GM23338 (cell line): ENCODE measurements at regions not wholly inside any gene's neighbourhood (a gene's known extent, or its start where the extent isn't known, plus 50 kb on each side); places are given as distances from the start of the nearest gene placed in this dataset.

Source experiments
- ATAC-seq: fragments of 200-7000 bp; cut with Tn5 transposase; 3 replicates; pipeline ENCODE4 v1.9.1; 2020
- DNase-seq: peaks from one replicate; pipeline ENCODE4 v3.0.0-alpha.2; 2015; ENCODE audit warnings: low spot score
- H2AFZ ChIP-seq: fragments of 200-600 bp; sonication (generic); 2 replicates; pipeline ENCODE4 v1.8.0; 2016; ENCODE audit warnings: antibody characterized with exemption, mild to moderate bottlenecking, moderate library complexity
- H3F3A ChIP-seq: fragments of 200-600 bp; sonication (generic); replicated peaks from 2 replicates; pipeline ENCODE4 v1.8.0; 2017; ENCODE audit warnings: antibody characterized with exemption, mixed run types, low read depth
- H3K27ac ChIP-seq: fragments of 200-600 bp; sonication (generic); 2 replicates; pipeline ENCODE4 v1.6.1; 2016; ENCODE audit warnings: low read depth
- H3K27me3 ChIP-seq: fragments of 200-600 bp; sonication (generic); 2 replicates; pipeline ENCODE4 v1.8.0; 2016; ENCODE audit warnings: mild to moderate bottlenecking, mixed run types, moderate library complexity; ENCODE audit not compliant: insufficient read depth
- H3K36me3 ChIP-seq: fragments of 200-600 bp; sonication (generic); 2 replicates; pipeline ENCODE4 v1.8.0; 2016; ENCODE audit warnings: mild to moderate bottlenecking; ENCODE audit not compliant: insufficient read depth
- H3K4me1 ChIP-seq: fragments of 200-600 bp; sonication (generic); 2 replicates; pipeline ENCODE4 v1.8.0; 2016; ENCODE audit warnings: mild to moderate bottlenecking, moderate library complexity; ENCODE audit not compliant: insufficient read depth
- H3K4me2 ChIP-seq: fragments of 200-600 bp; sonication (generic); 2 replicates; pipeline ENCODE4 v1.7.1; 2017; ENCODE audit warnings: mixed run types
- H3K4me3 ChIP-seq: fragments of 200-600 bp; sonication (generic); 2 replicates; pipeline ENCODE4 v1.6.1; 2016; ENCODE audit warnings: mixed run types
- H3K79me2 ChIP-seq: fragments of 200-600 bp; sonication (generic); replicated peaks from 2 replicates; pipeline ENCODE4 v1.8.0; 2017; ENCODE audit warnings: mild to moderate bottlenecking; ENCODE audit not compliant: insufficient read depth
- H3K9me2 ChIP-seq: fragments of 200-600 bp; sonication (generic); 2 replicates; pipeline ENCODE4 v1.8.0; 2017; ENCODE audit not compliant: insufficient read depth
- H4K20me1 ChIP-seq: fragments of 200-600 bp; sonication (generic); replicated peaks from 2 replicates; pipeline ENCODE4 v1.8.0; 2017; ENCODE audit warnings: mild to moderate bottlenecking; ENCODE audit not compliant: insufficient read depth
- H3K27ac Mint-ChIP-seq: 2 replicates; pipeline ENCODE4 v1.8.0; 2020; ENCODE audit warnings: inconsistent platforms, mild to moderate bottlenecking, moderate library complexity, mixed read lengths
- H3K27me3 Mint-ChIP-seq: 3 replicates; pipeline ENCODE4 v1.8.0; 2022; ENCODE audit warnings: low read depth, mild to moderate bottlenecking, moderate library complexity, mixed read lengths, inconsistent platforms; ENCODE audit not compliant: insufficient read depth, poor library complexity
- H3K36me3 Mint-ChIP-seq: 3 replicates; pipeline ENCODE4 v1.8.0; 2021; ENCODE audit warnings: low read depth, mild to moderate bottlenecking, inconsistent platforms, moderate library complexity, mixed read lengths
- H3K4me1 Mint-ChIP-seq: 3 replicates; pipeline ENCODE4 v1.8.0; 2020; ENCODE audit warnings: mild to moderate bottlenecking, inconsistent platforms, mixed read lengths
- H3K4me3 Mint-ChIP-seq: 3 replicates; pipeline ENCODE4 v1.8.0; 2021; ENCODE audit warnings: moderate library complexity, mild to moderate bottlenecking, inconsistent platforms, mixed read lengths
- H3K9me3 Mint-ChIP-seq: 3 replicates; pipeline ENCODE4 v1.8.0; 2020; ENCODE audit warnings: moderate library complexity, mild to moderate bottlenecking, inconsistent platforms, mixed read lengths
- CREB1 ChIP-seq: fragments of 250-450 bp; sonication (Bioruptor Pico); IDR thresholded peaks from 2 replicates; pipeline ENCODE4 v1.5.0; 2020; ENCODE audit warnings: low read depth, mild to moderate bottlenecking, moderate library complexity
- EZH2phosphoT487 ChIP-seq: fragments of 200-600 bp; sonication (generic); IDR thresholded peaks from one replicate; pipeline ENCODE4 v1.8.1; 2018; ENCODE audit warnings: antibody characterized with exemption; ENCODE audit not compliant: unreplicated experiment
- POLR2AphosphoS5 ChIP-seq: IDR thresholded peaks from 2 replicates; pipeline ENCODE4 v1.6.1; 2016; ENCODE audit warnings: antibody characterized with exemption, low read depth
- STAT1 ChIP-seq: IDR thresholded peaks from one replicate; pipeline ENCODE4 v1.6.1; 2016; ENCODE audit warnings: antibody characterized with exemption; ENCODE audit not compliant: unreplicated experiment
- ZNF114 ChIP-seq: fragments of 250-450 bp; sonication (Bioruptor Pico); IDR thresholded peaks from 2 replicates; pipeline ENCODE4 v1.5.0; 2020; ENCODE audit warnings: mild to moderate bottlenecking, moderate library complexity
- ZNF331 ChIP-seq: fragments of 250-450 bp; sonication (Bioruptor Pico); IDR thresholded peaks from 2 replicates; pipeline ENCODE4 v1.5.0; 2020; ENCODE audit warnings: low read depth, mild to moderate bottlenecking, moderate library complexity
- TF ChIP-seq, protein P1 (sequence below): fragments of 250-450 bp; sonication (Bioruptor Pico); IDR thresholded peaks from 2 replicates; pipeline ENCODE4 v1.5.0; 2020; ENCODE audit warnings: mild to moderate bottlenecking, moderate library complexity
- TF ChIP-seq, protein P2 (sequence below): IDR thresholded peaks from one replicate; pipeline ENCODE4 v1.6.1; 2018; ENCODE audit warnings: antibody characterized with exemption; ENCODE audit not compliant: unreplicated experiment
- TF ChIP-seq, protein P3 (sequence below): IDR thresholded peaks from 2 replicates; pipeline ENCODE4 v1.6.1; 2016; ENCODE audit warnings: antibody characterized with exemption

DNA sequence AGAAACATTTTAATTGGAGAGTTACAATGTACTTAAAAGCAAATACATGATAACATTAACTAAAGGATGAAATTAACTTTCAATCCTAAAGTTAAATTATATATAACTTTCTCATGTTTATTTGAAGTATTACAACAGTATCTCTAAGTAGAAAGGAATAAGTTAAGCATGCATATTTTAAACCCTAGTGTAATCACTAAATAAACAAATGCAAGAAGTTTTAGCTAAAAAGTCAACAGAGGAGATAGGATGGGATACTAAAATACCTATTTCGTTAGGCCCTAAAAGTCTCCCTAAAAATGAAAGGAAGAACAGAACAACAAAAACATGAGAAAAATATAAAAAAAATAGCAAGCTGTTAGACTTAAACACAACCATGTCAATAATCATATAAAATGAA lies 361.3 kb upstream of the THBS1 start:
- ATAC-seq (no peak), DNase-seq (no peak)
- Mint-ChIP-seq H3K4me3 (no peak overlapping the region), H3K36me3 (no peaks in the 10 kb centered on the region), H3K27ac (no peak overlapping the region), H3K4me1 (peaks cover 6% of the 10 kb centered on the region; the same call in 2 of the 3 replicates), H3K9me3 (no peaks in the 10 kb centered on the region; the same call in 1 of the 3 replicates), H3K27me3 (peaks cover under 1% of the 10 kb centered on the region)
- TF ChIP-seq STAT1: no peak
- TF ChIP-seq ZNF114: no peak
- TF ChIP-seq, protein P1, sequence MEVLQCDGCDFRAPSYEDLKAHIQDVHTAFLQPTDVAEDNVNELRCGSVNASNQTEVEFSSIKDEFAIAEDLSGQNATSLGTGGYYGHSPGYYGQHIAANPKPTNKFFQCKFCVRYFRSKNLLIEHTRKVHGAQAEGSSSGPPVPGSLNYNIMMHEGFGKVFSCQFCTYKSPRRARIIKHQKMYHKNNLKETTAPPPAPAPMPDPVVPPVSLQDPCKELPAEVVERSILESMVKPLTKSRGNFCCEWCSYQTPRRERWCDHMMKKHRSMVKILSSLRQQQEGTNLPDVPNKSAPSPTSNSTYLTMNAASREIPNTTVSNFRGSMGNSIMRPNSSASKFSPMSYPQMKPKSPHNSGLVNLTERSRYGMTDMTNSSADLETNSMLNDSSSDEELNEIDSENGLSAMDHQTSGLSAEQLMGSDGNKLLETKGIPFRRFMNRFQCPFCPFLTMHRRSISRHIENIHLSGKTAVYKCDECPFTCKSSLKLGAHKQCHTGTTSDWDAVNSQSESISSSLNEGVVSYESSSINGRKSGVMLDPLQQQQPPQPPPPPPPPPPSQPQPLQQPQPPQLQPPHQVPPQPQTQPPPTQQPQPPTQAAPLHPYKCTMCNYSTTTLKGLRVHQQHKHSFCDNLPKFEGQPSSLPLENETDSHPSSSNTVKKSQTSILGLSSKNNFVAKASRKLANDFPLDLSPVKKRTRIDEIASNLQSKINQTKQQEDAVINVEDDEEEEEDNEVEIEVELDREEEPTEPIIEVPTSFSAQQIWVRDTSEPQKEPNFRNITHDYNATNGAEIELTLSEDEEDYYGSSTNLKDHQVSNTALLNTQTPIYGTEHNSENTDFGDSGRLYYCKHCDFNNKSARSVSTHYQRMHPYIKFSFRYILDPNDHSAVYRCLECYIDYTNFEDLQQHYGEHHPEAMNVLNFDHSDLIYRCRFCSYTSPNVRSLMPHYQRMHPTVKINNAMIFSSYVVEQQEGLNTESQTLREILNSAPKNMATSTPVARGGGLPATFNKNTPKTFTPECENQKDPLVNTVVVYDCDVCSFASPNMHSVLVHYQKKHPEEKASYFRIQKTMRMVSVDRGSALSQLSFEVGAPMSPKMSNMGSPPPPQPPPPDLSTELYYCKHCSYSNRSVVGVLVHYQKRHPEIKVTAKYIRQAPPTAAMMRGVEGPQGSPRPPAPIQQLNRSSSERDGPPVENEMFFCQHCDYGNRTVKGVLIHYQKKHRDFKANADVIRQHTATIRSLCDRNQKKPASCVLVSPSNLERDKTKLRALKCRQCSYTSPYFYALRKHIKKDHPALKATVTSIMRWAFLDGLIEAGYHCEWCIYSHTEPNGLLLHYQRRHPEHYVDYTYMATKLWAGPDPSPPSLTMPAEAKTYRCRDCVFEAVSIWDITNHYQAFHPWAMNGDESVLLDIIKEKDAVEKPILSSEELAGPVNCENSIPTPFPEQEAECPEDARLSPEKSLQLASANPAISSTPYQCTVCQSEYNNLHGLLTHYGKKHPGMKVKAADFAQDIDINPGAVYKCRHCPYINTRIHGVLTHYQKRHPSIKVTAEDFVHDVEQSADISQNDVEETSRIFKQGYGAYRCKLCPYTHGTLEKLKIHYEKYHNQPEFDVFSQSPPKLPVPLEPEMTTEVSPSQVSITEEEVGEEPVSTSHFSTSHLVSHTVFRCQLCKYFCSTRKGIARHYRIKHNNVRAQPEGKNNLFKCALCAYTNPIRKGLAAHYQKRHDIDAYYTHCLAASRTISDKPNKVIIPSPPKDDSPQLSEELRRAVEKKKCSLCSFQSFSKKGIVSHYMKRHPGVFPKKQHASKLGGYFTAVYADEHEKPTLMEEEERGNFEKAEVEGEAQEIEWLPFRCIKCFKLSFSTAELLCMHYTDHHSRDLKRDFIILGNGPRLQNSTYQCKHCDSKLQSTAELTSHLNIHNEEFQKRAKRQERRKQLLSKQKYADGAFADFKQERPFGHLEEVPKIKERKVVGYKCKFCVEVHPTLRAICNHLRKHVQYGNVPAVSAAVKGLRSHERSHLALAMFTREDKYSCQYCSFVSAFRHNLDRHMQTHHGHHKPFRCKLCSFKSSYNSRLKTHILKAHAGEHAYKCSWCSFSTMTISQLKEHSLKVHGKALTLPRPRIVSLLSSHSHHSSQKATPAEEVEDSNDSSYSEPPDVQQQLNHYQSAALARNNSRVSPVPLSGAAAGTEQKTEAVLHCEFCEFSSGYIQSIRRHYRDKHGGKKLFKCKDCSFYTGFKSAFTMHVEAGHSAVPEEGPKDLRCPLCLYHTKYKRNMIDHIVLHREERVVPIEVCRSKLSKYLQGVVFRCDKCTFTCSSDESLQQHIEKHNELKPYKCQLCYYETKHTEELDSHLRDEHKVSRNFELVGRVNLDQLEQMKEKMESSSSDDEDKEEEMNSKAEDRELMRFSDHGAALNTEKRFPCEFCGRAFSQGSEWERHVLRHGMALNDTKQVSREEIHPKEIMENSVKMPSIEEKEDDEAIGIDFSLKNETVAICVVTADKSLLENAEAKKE (CRISPR knock-in tag): no peak
- no peak for TF ChIP-seq CREB1 (CRISPR knock-in tag)
- no peak for TF ChIP-seq EZH2phosphoT487
- TF ChIP-seq, protein P2, sequence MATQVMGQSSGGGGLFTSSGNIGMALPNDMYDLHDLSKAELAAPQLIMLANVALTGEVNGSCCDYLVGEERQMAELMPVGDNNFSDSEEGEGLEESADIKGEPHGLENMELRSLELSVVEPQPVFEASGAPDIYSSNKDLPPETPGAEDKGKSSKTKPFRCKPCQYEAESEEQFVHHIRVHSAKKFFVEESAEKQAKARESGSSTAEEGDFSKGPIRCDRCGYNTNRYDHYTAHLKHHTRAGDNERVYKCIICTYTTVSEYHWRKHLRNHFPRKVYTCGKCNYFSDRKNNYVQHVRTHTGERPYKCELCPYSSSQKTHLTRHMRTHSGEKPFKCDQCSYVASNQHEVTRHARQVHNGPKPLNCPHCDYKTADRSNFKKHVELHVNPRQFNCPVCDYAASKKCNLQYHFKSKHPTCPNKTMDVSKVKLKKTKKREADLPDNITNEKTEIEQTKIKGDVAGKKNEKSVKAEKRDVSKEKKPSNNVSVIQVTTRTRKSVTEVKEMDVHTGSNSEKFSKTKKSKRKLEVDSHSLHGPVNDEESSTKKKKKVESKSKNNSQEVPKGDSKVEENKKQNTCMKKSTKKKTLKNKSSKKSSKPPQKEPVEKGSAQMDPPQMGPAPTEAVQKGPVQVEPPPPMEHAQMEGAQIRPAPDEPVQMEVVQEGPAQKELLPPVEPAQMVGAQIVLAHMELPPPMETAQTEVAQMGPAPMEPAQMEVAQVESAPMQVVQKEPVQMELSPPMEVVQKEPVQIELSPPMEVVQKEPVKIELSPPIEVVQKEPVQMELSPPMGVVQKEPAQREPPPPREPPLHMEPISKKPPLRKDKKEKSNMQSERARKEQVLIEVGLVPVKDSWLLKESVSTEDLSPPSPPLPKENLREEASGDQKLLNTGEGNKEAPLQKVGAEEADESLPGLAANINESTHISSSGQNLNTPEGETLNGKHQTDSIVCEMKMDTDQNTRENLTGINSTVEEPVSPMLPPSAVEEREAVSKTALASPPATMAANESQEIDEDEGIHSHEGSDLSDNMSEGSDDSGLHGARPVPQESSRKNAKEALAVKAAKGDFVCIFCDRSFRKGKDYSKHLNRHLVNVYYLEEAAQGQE: no peak
- no peak for TF ChIP-seq POLR2AphosphoS5
- TF ChIP-seq, protein P3, sequence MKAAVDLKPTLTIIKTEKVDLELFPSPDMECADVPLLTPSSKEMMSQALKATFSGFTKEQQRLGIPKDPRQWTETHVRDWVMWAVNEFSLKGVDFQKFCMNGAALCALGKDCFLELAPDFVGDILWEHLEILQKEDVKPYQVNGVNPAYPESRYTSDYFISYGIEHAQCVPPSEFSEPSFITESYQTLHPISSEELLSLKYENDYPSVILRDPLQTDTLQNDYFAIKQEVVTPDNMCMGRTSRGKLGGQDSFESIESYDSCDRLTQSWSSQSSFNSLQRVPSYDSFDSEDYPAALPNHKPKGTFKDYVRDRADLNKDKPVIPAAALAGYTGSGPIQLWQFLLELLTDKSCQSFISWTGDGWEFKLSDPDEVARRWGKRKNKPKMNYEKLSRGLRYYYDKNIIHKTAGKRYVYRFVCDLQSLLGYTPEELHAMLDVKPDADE: no peak
- TF ChIP-seq ZNF331 (CRISPR knock-in tag): no peak
- no peaks in the 10 kb centered on the region for H3K4me1 ChIP-seq
- H3K4me2 ChIP-seq: no peak overlapping the region
- no peak overlapping the region for H2AFZ ChIP-seq
- H3K9me2 ChIP-seq: peaks cover 4% of the 10 kb centered on the region; the same call in 1 of the 2 replicates
- no peaks in the 10 kb centered on the region for H3K27me3 ChIP-seq
- no peaks in the 10 kb centered on the region for H4K20me1 ChIP-seq
- H3F3A ChIP-seq: no peaks in the 10 kb centered on the region
- H3K36me3 ChIP-seq: no peaks in the 10 kb centered on the region
- H3K79me2 ChIP-seq: no peaks in the 10 kb centered on the region
- H3K27ac ChIP-seq: no peak overlapping the region
- no peak overlapping the region for H3K4me3 ChIP-seq
